GM12878 (cell line): ENCODE measurements at regions not wholly inside any gene's neighbourhood (a gene's known extent, or its start where the extent isn't known, plus 50 kb on each side); places are given as distances from the start of the nearest gene placed in this dataset.

ENCODE experiments used
- ATAC-seq: fragments of 200-7000 bp; cut with Tn5 transposase; 3 replicates; pipeline ENCODE4 v1.9.1; 2020; ENCODE audit warnings: mild to moderate bottlenecking, moderate library complexity
- BruUV-seq: library from RNA; stranded (reverse); fragments of 400-500 nt; replicated peaks from 2 replicates; lab custom pipeline; 2021; lab: Mats Ljungman, UMichigan
- CTCF ChIA-PET: fragments of 300-600 bp; sonication (Branson Sonifier 250); formaldehyde crosslinking; extraction: SDS; loops from one replicate; lab custom pipeline; 2021; ENCODE audit warnings: inconsistent platforms; lab: Yijun Ruan, JAX
- POLR2A ChIA-PET: fragments of 350-600 bp; formaldehyde crosslinking; extraction: SDS; loops from one replicate; lab custom pipeline; 2021; ENCODE audit warnings: inconsistent platforms; lab: Charles Lee
- RAD21 ChIA-PET: fragments of 300-600 bp; sonication (Branson Sonifier 250); formaldehyde crosslinking; loops from one replicate; lab custom pipeline; 2023; ENCODE audit warnings: antibody characterized with exemption; ENCODE audit not compliant: unreplicated experiment; lab: Charles Lee
- SMC1A ChIA-PET: fragments of 300-600 bp; sonication (Branson Sonifier 250); formaldehyde crosslinking; loops from one replicate; lab custom pipeline; 2023; ENCODE audit not compliant: unreplicated experiment, uncharacterized antibody; lab: Charles Lee
- DNase-seq: peaks from one replicate; pipeline ENCODE4 v3.0.0-alpha.2; 2011; ENCODE audit warnings: low read depth, low spot score
- FAIRE-seq: peaks from 3 replicates; lab custom pipeline; 2011; peaks lifted over from hg19 to GRCh38; lab: Jason Lieb, UNC
- H2AFZ ChIP-seq: 2 replicates; pipeline ENCODE4 v1.6.0; 2011; ENCODE audit warnings: low read depth, low read length, control low read depth; ENCODE audit not compliant: control insufficient read depth
- H3K27ac ChIP-seq: 2 replicates; pipeline ENCODE4 v1.5.1; 2011; ENCODE audit warnings: control low read depth; ENCODE audit not compliant: control insufficient read depth, insufficient read depth
- H3K27me3 ChIP-seq, 2 experiments: replicated peaks in 1 of 2; 2 replicates each; pipeline versions ENCODE4 v1.6.0 to v1.6.1; 2011; ENCODE audit warnings: low read length in 1 of 2; ENCODE audit not compliant: control insufficient read depth in 2 of 2, insufficient read depth in 2 of 2
- H3K36me3 ChIP-seq, 2 experiments: 2 replicates each; pipeline ENCODE4 v1.5.1; 2011; ENCODE audit warnings: low read length in 1 of 2; ENCODE audit not compliant: control insufficient read depth in 2 of 2, insufficient read depth in 2 of 2
- H3K4me1 ChIP-seq: 2 replicates; pipeline ENCODE4 v1.6.1; 2011; ENCODE audit warnings: mild to moderate bottlenecking, low read length, moderate library complexity, mixed read lengths; ENCODE audit not compliant: control insufficient read depth, insufficient read depth
- H3K4me2 ChIP-seq: 2 replicates; pipeline ENCODE4 v1.6.0; 2011; ENCODE audit warnings: control low read depth; ENCODE audit not compliant: control insufficient read depth, insufficient read depth
- H3K4me3 ChIP-seq: fragments of 200-600 bp; sonication (generic); 2 replicates; pipeline ENCODE4 v1.5.1; 2016
- H3K79me2 ChIP-seq: 2 replicates; pipeline ENCODE4 v1.6.0; 2011; ENCODE audit warnings: low read length; ENCODE audit not compliant: control insufficient read depth, insufficient read depth
- H3K9ac ChIP-seq: 2 replicates; pipeline ENCODE4 v1.8.0; 2011; ENCODE audit warnings: low read length, control low read depth, mixed read lengths; ENCODE audit not compliant: control insufficient read depth, insufficient read depth
- H3K9me3 ChIP-seq: replicated peaks from 3 replicates; pipeline ENCODE4 v1.5.1; 2011; ENCODE audit warnings: mild to moderate bottlenecking, low read length; ENCODE audit not compliant: control insufficient read depth, insufficient read depth
- H4K20me1 ChIP-seq: 2 replicates; pipeline ENCODE4 v1.6.0; 2011; ENCODE audit not compliant: control insufficient read depth, insufficient read depth
- ATF7 ChIP-seq: fragments of 450-650 bp; IDR thresholded peaks from 2 replicates; pipeline ENCODE4 v1.6.1; 2016; ENCODE audit warnings: low read depth, mild to moderate bottlenecking
- BCL11A ChIP-seq: IDR thresholded peaks from 2 replicates; pipeline ENCODE4 v1.6.1; 2011; ENCODE audit warnings: low read depth, low read length
- CHD4 ChIP-seq: fragments of 200-600 bp; sonication (generic); IDR thresholded peaks from 2 replicates; pipeline ENCODE4 v1.6.1; 2016; ENCODE audit warnings: mild to moderate bottlenecking
- FOXK2 ChIP-seq: fragments of 450-650 bp; IDR thresholded peaks from 2 replicates; pipeline ENCODE4 v1.6.1; 2017; ENCODE audit warnings: mild to moderate bottlenecking, moderate library complexity
- HDGF ChIP-seq: fragments of 450-650 bp; IDR thresholded peaks from 2 replicates; pipeline ENCODE4 v1.6.1; 2016; ENCODE audit warnings: antibody characterized with exemption
- IKZF2 ChIP-seq, 2 experiments: fragments of 450-650 bp; IDR thresholded peaks; 2 replicates each; pipeline ENCODE4 v1.6.1; 2017; ENCODE audit warnings: mild to moderate bottlenecking in 2 of 2, moderate library complexity in 2 of 2
- JUND ChIP-seq: IDR thresholded peaks from 2 replicates; pipeline ENCODE4 v1.6.1; 2012; ENCODE audit warnings: low read depth, mild to moderate bottlenecking, low read length, improper control_type of control experiment, moderate library complexity
- KLF5 ChIP-seq: fragments of 450-650 bp; IDR thresholded peaks from 2 replicates; pipeline ENCODE4 v1.6.1; 2014; ENCODE audit warnings: mild to moderate bottlenecking; ENCODE audit not compliant: partially characterized antibody
- MTA2 ChIP-seq: fragments of 450-650 bp; IDR thresholded peaks from 2 replicates; pipeline ENCODE4 v1.6.1; 2016; ENCODE audit warnings: low read depth, mild to moderate bottlenecking, moderate library complexity
- MXI1 ChIP-seq: fragments of 150-350 bp; IDR thresholded peaks from 2 replicates; pipeline ENCODE4 v1.6.1; 2011; ENCODE audit warnings: low read depth, mild to moderate bottlenecking, inconsistent platforms, low read length, improper control_type of control experiment
- POLR2AphosphoS5 ChIP-seq: IDR thresholded peaks from 2 replicates; pipeline ENCODE4 v1.6.1; 2011; ENCODE audit warnings: mild to moderate bottlenecking, low read length, inconsistent platforms
- RAD21 ChIP-seq: IDR thresholded peaks from 2 replicates; pipeline ENCODE4 v1.6.1; 2011; ENCODE audit warnings: mild to moderate bottlenecking, low read depth, low read length, moderate library complexity; ENCODE audit not compliant: insufficient read depth
- RELA ChIP-seq: fragments of 450-650 bp; IDR thresholded peaks from 2 replicates; pipeline ENCODE4 v1.8.0; 2014; ENCODE audit warnings: borderline replicate concordance; ENCODE audit not compliant: partially characterized antibody
- RUNX3 ChIP-seq: IDR thresholded peaks from 2 replicates; pipeline ENCODE4 v1.6.1; 2012; ENCODE audit warnings: low read length, inconsistent platforms
- SREBF2 ChIP-seq: IDR thresholded peaks from 2 replicates; pipeline ENCODE4 v1.6.1; 2012; ENCODE audit warnings: mild to moderate bottlenecking, low read length
- ZBED1 ChIP-seq: IDR thresholded peaks from 2 replicates; pipeline ENCODE4 v1.6.1; 2016; ENCODE audit warnings: borderline replicate concordance
- ZNF24 ChIP-seq: fragments of 450-650 bp; IDR thresholded peaks from 2 replicates; pipeline ENCODE4 v1.6.1; 2017; ENCODE audit warnings: antibody characterized with exemption, mild to moderate bottlenecking
- in situ Hi-C: fragments of 300-500 bp; cut with MboI; formaldehyde crosslinking; loops from 9 replicates; pipeline ENCODE4 v1.14.3; 2018; ENCODE audit warnings: mixed read lengths
- intact Hi-C: fragments of 100-400 bp; cut with micrococcal nuclease; formaldehyde crosslinking; loops from one replicate; pipeline ENCODE4 v1.14.2; 2022; ENCODE audit not compliant: unreplicated experiment
- TF ChIP-seq, protein P1 (sequence below): IDR thresholded peaks from 2 replicates; pipeline ENCODE4 v1.6.1; 2012; ENCODE audit warnings: improper control_type of control experiment, low read depth, low read length; ENCODE audit not compliant: insufficient replicate concordance
- TF ChIP-seq, protein P2 (sequence below): fragments of 450-650 bp; IDR thresholded peaks from 2 replicates; pipeline ENCODE4 v1.6.1; 2018; ENCODE audit warnings: borderline replicate concordance, mild to moderate bottlenecking; ENCODE audit not compliant: partially characterized antibody

DNA sequence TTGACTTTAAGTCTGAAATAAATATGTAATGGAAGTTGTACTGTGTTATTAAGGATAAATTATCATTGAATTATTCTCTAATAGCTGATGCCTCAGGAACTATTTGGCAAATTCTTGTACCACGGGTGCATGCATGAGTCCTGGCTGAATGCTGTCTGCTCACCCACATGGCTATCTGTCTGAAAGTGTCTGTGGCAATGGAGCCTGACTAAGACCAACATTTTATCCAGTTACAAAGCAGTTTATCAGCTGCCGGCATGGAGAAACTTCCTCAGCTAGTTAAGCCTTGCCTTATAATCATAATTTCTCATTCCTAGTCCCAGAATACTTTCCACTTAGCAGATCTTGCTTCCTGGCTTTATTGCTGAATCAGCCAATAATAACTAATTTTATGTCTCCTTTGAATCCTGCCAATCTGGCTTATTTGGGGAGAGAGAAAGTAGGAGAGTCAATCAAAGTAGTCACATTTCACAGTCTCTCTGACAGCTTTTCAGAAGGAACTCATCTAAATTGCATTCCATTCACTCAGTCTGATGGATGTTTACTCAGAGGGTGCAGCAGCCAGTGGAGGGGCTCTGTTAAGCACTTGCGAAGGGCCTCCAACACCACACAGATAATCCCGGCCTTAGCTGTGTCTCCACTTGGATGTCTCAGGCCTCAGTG lies 280.6 kb upstream of the CLEC14A start (continued):
- no peak for TF ChIP-seq CHD4
- TF ChIP-seq JUND = no peak
- TF ChIP-seq RUNX3 = no peak
- no peak for TF ChIP-seq KLF5
- TF ChIP-seq RELA = no peak

DNA sequence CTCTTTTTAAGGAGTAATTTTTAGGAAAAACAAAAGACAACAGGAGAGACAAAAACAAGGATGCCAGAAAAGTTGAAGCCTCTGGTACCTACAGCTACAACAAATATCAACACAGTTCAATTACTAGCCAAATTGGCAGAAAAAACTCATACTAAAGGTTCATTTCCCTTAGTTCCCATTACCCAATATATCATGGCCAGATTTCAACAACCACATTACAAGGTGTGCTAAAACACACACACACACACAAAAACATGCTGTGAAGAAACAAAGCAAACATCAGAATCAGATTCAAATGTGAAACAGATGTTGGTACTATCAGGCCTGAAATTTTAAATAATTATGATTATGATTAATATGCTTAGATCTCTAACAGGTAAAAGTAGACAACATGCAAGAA lies 272.7 kb upstream of the CLEC14A start:
- Histone ChIP-seq H4K20me1 (no peaks in the 10 kb centered on the region), H3K36me3 (no peaks in the 10 kb centered on the region), H3K4me3 (no peak overlapping the region), H3K4me1 (no peaks in the 10 kb centered on the region), H3K4me2 (no peak overlapping the region), H2AFZ (no peak overlapping the region), H3K27me3 (no peaks in the 10 kb centered on the region), H3K9ac (no peak overlapping the region), H3K27ac (no peak overlapping the region), H3K9me3 (no peaks in the 10 kb centered on the region), H3K79me2 (no peaks in the 10 kb centered on the region)
- FAIRE-seq (no peak), DNase-seq (no peak), ATAC-seq (no peak)
- intact Hi-C loops (no loop called here), in situ Hi-C loops (no loop called here)
- RAD21 ChIA-PET = no interaction called here
- CTCF ChIA-PET = no interaction called here
- POLR2A ChIA-PET = no interaction called here
- SMC1A ChIA-PET = no interaction called here
- BruUV-seq = no TSS peak
- no peak for TF ChIP-seq IKZF2 (IDR thresholded peaks at IDR 0.05)
- TF ChIP-seq ZBED1 = no peak
- no peak for TF ChIP-seq ZNF24
- no peak for TF ChIP-seq MXI1
- no peak for TF ChIP-seq FOXK2
- TF ChIP-seq BCL11A = no peak
- TF ChIP-seq, protein P1, sequence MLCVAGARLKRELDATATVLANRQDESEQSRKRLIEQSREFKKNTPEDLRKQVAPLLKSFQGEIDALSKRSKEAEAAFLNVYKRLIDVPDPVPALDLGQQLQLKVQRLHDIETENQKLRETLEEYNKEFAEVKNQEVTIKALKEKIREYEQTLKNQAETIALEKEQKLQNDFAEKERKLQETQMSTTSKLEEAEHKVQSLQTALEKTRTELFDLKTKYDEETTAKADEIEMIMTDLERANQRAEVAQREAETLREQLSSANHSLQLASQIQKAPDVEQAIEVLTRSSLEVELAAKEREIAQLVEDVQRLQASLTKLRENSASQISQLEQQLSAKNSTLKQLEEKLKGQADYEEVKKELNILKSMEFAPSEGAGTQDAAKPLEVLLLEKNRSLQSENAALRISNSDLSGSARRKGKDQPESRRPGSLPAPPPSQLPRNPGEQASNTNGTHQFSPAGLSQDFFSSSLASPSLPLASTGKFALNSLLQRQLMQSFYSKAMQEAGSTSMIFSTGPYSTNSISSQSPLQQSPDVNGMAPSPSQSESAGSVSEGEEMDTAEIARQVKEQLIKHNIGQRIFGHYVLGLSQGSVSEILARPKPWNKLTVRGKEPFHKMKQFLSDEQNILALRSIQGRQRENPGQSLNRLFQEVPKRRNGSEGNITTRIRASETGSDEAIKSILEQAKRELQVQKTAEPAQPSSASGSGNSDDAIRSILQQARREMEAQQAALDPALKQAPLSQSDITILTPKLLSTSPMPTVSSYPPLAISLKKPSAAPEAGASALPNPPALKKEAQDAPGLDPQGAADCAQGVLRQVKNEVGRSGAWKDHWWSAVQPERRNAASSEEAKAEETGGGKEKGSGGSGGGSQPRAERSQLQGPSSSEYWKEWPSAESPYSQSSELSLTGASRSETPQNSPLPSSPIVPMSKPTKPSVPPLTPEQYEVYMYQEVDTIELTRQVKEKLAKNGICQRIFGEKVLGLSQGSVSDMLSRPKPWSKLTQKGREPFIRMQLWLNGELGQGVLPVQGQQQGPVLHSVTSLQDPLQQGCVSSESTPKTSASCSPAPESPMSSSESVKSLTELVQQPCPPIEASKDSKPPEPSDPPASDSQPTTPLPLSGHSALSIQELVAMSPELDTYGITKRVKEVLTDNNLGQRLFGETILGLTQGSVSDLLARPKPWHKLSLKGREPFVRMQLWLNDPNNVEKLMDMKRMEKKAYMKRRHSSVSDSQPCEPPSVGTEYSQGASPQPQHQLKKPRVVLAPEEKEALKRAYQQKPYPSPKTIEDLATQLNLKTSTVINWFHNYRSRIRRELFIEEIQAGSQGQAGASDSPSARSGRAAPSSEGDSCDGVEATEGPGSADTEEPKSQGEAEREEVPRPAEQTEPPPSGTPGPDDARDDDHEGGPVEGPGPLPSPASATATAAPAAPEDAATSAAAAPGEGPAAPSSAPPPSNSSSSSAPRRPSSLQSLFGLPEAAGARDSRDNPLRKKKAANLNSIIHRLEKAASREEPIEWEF = no peak
- no peak for TF ChIP-seq HDGF
- no peak for TF ChIP-seq MTA2
- TF ChIP-seq RELA = no peak
- TF ChIP-seq POLR2AphosphoS5 = no peak
- TF ChIP-seq SREBF2 = no peak
- TF ChIP-seq ATF7 = no peak
- TF ChIP-seq, protein P2, sequence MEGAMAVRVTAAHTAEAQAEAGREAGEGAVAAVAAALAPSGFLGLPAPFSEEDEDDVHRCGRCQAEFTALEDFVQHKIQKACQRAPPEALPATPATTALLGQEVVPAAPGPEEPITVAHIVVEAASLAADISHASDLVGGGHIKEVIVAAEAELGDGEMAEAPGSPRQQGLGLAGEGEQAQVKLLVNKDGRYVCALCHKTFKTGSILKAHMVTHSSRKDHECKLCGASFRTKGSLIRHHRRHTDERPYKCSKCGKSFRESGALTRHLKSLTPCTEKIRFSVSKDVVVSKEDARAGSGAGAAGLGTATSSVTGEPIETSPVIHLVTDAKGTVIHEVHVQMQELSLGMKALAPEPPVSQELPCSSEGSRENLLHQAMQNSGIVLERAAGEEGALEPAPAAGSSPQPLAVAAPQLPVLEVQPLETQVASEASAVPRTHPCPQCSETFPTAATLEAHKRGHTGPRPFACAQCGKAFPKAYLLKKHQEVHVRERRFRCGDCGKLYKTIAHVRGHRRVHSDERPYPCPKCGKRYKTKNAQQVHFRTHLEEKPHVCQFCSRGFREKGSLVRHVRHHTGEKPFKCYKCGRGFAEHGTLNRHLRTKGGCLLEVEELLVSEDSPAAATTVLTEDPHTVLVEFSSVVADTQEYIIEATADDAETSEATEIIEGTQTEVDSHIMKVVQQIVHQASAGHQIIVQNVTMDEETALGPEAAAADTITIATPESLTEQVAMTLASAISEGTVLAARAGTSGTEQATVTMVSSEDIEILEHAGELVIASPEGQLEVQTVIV = no peak
- no peak for TF ChIP-seq RUNX3
- TF ChIP-seq RAD21 = no peak
